ENCODE measurements at regions not wholly inside any gene's neighbourhood (a gene's known extent, or its start where the extent isn't known, plus 50 kb on each side); places are given as distances from the start of the nearest gene placed in this dataset.

GRCh38 chr4:174105202-174105601 is 178.3 kb downstream of the FBXO8 start:
- WGBS (ENCODE audit: insufficient coverage, low coverage, missing lambda C conversion rate), result 54% methylated on average over 1 of the region's 1 CpG
- no peak for TF ChIP-seq CBX8 (IDR thresholded peaks at IDR 0.05; ENCODE audit: borderline replicate concordance, extremely low read depth, low read depth, low read length, poor library complexity, severe bottlenecking)
- no peak for TF ChIP-seq SOX6 (IDR thresholded peaks at IDR 0.05)
- no peak for TF ChIP-seq RUNX1 (IDR thresholded peaks at IDR 0.05; ENCODE audit: low read depth)
- no peak for TF ChIP-seq CBX2 (IDR thresholded peaks at IDR 0.05; ENCODE audit: insufficient read depth, low read length, poor library complexity, severe bottlenecking)
- no peak for TF ChIP-seq ZNF431 (CRISPR knock-in tag; IDR thresholded peaks at IDR 0.05)
- TF ChIP-seq STAT5B (CRISPR knock-in tag; IDR thresholded peaks at IDR 0.05), result no peak
- no peak for TF ChIP-seq FOS (IDR thresholded peaks at IDR 0.05; ENCODE audit: extremely low read depth, insufficient read length)
- no peak for TF ChIP-seq TCF7L2 (IDR thresholded peaks at IDR 0.05; ENCODE audit: low read depth, low read length)
- TF ChIP-seq PCBP1 (IDR thresholded peaks at IDR 0.05; ENCODE audit: low read depth, low read length, poor library complexity, severe bottlenecking), result no peak
- TF ChIP-seq C11orf30 (IDR thresholded peaks at IDR 0.05; ENCODE audit: low read depth), result no peak
- TF ChIP-seq ZSCAN29 (IDR thresholded peaks at IDR 0.05), result no peak
- TF ChIP-seq ZBTB40 (IDR thresholded peaks at IDR 0.05), result no peak
- TF ChIP-seq ZBTB40 (CRISPR knock-in tag; IDR thresholded peaks at IDR 0.05), result no peak
- TF ChIP-seq FOXM1 (IDR thresholded peaks at IDR 0.05; ENCODE audit: low read depth), result no peak
- no peak for TF ChIP-seq FOXM1 (CRISPR knock-in tag; IDR thresholded peaks at IDR 0.05; ENCODE audit: low read depth)
- TF ChIP-seq HDAC8 (tag; IDR thresholded peaks at IDR 0.05), result no peak
- TF ChIP-seq STAG1 (CRISPR knock-in tag; IDR thresholded peaks at IDR 0.05; ENCODE audit: borderline replicate concordance), result no peak
- POLR2A ChIA-PET, result no interaction called here
- Histone ChIP-seq H3K27ac (ENCODE audit: extremely low read depth, low read depth, low read length) (no peak overlapping the region), H3K4me3 (no peak overlapping the region), H2AFZ (ENCODE audit: low read depth, low read length) (no peak overlapping the region), H3K9me1 (ENCODE audit: control insufficient read depth, insufficient read depth, low read length) (no peaks in the 10 kb centered on the region), H3K27me3 (ENCODE audit: control insufficient read depth in 2 of 2, insufficient read depth in 2 of 2, low read length in 2 of 2) (no peaks in the 10 kb centered on the region), H4K20me1 (replicated peaks; ENCODE audit: control insufficient read depth, insufficient read depth, low read length) (no peaks in the 10 kb centered on the region), H3K36me3 (ENCODE audit: control insufficient read depth, insufficient read depth, low read length) (no peaks in the 10 kb centered on the region), H3K9ac (ENCODE audit: insufficient read depth in 1 of 2, low read depth in 2 of 2, low read length in 2 of 2) (no peak overlapping the region), H3K79me2 (ENCODE audit: control insufficient read depth, insufficient read depth, low read length) (no peaks in the 10 kb centered on the region), H3K9me3 (replicated peaks; ENCODE audit: control insufficient read depth, insufficient read depth, low read depth, low read length) (no peaks in the 10 kb centered on the region), H3K4me2 (ENCODE audit: insufficient read depth, low read length) (no peak overlapping the region), H3K4me1 (replicated peaks in 1 of 2; ENCODE audit: control insufficient read depth in 2 of 2, insufficient read depth in 2 of 2, low read length in 2 of 2) (peaks cover 0 to 2% of the 10 kb centered on the region in 2 experiments; a peak in 2 of 5 replicates)
- ATAC-seq, result no peak
- intact Hi-C loops (cut with micrococcal nuclease), result no loop called here
- CTCF ChIA-PET (ENCODE audit: low intra/inter-chr PET ratio), result no interaction called here
- in situ Hi-C loops (cut with MboI), result no loop called here
- BruUV-seq (replicated peaks), result no TSS peak
- no peak for DNase-seq (ENCODE audit: extremely low read depth in 1 of 4, low spot score in 3 of 4)
- FAIRE-seq, result peak; percentile 15

Data from K562 (cell line).